Right lobe of liver (tissue), 4 donors: ENCODE measurements at regions not wholly inside any gene's neighbourhood (a gene's known extent, or its start where the extent isn't known, plus 50 kb on each side); places are given as distances from the start of the nearest gene placed in this dataset.

Experiments used
- CTCF ChIP-seq, 4 donors: fragments of 200-600 bp in 3 of 4; fragments of 450-650 bp in 1 of 4; IDR thresholded peaks; one replicate each; pipeline versions ENCODE4 v1.5.1 to v1.8.0; 2016 to 2022; ENCODE audit warnings: antibody characterized with exemption in 4 of 4, mild to moderate bottlenecking in 2 of 4
- POLR2A ChIP-seq: fragments of 450-650 bp; IDR thresholded peaks from one replicate; pipeline ENCODE4 v1.6.1; 2017; ENCODE audit warnings: antibody characterized with exemption, mild to moderate bottlenecking
- donor health status: DM: no; HTN: no; CAD: no.
- donor health status: DM: no; HTN: no; CAD: no.
- donor health status: DM: no; HTN: yes; CAD: no.

DNA sequence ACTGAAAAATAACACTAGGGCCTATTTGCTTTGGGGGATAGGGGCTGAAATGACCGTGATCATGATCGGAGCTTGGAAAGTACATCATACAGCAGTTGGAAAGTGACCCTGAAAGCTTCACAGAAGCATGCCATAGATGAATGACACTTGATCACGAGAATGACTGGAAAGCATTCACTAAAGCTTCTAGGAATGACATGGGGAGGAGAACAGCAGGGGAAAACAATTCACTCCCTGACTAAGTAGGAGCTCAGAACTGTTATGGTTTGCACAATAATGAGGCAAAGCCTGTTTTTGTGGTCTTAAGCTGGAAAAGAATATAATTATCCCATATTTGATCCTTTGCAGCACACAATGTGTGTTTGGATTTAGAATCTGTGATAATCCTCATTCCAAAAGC is 237.5 kb downstream of the NOL4 start:
- TF ChIP-seq CTCF (IDR thresholded peaks at IDR 0.05) (no peak), POLR2A (no peak)
